GM12874 (cell line): ENCODE measurements at regions not wholly inside any gene's neighbourhood (a gene's known extent, or its start where the extent isn't known, plus 50 kb on each side); places are given as distances from the start of the nearest gene placed in this dataset.

Source experiments
- TF ChIP-seq, protein P1 (sequence below): IDR thresholded peaks from 2 replicates; pipeline ENCODE4 v1.5.1; 2011; ENCODE audit warnings: low read depth, mild to moderate bottlenecking, control low read depth, low read length, moderate library complexity; ENCODE audit not compliant: insufficient read depth

DNA sequence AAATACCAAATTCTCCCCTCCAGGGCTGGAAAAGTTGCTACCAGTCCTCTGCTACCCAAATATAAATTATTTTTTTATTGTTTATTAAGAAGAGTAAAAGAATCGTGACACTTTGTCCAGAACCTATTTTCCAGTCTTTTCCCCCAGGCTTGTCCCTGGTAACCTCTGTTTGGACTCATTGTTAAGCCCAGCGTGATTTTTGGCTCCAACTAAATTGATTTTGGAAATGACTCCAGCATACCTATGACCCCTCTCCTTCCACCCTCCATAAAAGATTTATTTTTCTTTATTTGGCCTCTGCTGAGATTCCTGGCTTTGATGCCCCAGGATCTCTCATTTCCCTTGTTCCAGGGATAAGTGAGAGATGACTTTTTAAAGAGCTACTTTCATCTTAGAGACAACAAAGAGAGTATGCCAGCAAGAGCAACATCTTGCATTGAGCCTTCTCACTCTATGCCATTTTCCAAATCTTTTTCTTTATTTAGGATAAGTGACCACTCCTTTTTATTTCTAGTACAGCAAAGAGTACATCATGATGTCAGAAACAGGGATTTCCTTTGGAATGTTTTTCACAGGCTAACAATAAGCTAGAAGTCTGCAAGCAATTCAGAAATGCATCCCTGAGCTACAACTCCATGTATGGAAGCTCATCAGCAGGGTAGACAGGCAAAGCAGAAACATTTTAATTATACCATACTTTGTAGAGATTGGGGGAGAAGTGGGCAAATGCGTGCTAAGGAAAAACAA lies 75.8 kb downstream of the DAD1 start:
- TF ChIP-seq, protein P1, sequence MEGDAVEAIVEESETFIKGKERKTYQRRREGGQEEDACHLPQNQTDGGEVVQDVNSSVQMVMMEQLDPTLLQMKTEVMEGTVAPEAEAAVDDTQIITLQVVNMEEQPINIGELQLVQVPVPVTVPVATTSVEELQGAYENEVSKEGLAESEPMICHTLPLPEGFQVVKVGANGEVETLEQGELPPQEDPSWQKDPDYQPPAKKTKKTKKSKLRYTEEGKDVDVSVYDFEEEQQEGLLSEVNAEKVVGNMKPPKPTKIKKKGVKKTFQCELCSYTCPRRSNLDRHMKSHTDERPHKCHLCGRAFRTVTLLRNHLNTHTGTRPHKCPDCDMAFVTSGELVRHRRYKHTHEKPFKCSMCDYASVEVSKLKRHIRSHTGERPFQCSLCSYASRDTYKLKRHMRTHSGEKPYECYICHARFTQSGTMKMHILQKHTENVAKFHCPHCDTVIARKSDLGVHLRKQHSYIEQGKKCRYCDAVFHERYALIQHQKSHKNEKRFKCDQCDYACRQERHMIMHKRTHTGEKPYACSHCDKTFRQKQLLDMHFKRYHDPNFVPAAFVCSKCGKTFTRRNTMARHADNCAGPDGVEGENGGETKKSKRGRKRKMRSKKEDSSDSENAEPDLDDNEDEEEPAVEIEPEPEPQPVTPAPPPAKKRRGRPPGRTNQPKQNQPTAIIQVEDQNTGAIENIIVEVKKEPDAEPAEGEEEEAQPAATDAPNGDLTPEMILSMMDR = no peak

GRCh38 chr14:22512106-22512814 lies 76.8 kb downstream of the DAD1 start:
- TF ChIP-seq, protein P1 = no peak

DNA sequence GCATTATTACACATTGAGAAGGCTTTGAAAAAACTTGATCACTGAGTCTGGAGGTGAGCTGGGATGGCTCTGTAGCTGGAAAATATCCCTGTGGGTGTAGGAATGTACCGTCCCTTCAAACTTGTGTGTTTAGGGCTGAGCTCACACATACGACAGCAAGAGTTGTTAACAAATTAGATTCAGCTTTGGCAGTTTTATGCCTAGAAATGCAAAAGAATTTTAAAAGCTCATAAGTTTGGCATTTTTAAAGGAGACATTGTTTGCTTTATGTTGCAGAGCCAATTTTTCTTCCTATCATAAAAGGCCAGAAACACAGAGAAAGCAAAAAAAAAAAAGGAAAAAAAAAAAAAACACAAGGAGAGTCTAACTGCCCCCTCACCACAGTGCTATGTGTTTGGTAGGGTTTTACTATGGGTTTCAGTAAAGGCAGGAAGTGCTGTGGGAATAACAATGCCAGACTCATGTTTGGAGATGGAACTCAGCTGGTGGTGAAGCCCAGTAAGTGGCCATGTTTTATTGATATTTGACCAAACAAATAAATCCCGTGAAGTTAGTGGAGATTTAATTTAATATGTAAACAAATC lies 78.4 kb downstream of the DAD1 start:
- TF ChIP-seq, protein P1 = no peak

GRCh38 chr14:22509751-22510300 lies 79.2 kb downstream of the DAD1 start:
- TF ChIP-seq, protein P1 = no peak

GRCh38 chr14:22509036-22509709 lies 79.9 kb downstream of the DAD1 start:
- TF ChIP-seq, protein P1 = no peak

DNA sequence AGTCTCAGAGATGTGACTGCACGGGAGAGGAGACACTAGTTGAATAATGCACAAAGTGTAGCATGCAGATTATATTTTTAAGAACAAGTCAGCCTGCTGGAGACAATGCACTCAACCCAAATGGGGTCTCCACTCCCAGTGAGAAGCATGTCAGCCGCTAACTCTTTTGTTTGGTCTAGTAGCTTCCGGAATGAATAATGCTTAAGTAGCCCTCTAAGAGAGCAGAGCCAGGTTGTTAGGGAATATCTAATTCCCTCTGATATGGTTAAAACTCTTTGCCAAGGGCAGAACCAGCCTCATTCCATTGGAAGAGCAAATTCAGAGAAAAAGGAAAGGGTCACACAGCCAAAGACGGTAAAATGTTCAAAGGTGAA lies 80.4 kb downstream of the DAD1 start:
- TF ChIP-seq, protein P1 = no peak

DNA sequence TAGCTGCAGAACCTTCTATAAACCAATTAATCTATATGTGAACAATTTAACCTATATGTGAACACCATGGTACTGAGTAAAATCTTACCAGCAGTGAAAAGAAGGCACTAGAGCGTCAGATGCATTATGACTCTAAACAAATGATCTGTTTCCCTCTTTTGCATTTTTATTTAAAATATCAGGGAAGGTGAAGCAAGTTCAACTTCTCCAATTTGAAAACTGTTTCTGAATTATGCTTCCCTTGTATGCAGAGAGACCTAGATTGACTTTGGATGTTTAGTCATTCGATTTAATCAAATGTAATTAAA lies 80.9 kb downstream of the DAD1 start:
- TF ChIP-seq, protein P1 = no peak
